ENCODE measurements at regions not wholly inside any gene's neighbourhood (a gene's known extent, or its start where the extent isn't known, plus 50 kb on each side); places are given as distances from the start of the nearest gene placed in this dataset.

DNA sequence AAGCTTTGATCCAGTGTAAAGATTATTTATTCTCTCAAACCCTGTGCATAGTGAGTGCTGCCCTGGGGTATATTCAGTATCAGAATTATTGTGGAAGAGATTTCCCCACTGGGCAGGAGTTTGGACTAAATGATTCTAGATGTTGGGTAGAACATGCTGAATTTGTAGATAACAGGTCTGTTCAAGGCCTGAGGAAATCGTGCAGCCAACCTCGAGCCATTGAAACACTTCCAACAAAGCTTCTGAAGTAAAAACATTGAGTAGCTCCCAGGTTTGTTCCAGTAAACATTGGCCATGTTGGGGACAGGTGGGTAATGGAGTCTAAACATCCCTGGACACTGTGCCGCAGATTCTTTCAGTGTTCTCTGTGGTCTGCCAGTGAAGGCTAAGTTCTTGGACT is 87.5 kb downstream of the LLPH start:
- H3K27me3 ChIP-seq: no peaks in the 10 kb centered on the region
- no peaks in the 10 kb centered on the region for H3K36me3 ChIP-seq
- intact Hi-C loops (cut with DNase I): no loop called here
- no peaks in the 10 kb centered on the region for H3K9me3 ChIP-seq
- H3K4me1 ChIP-seq: no peaks in the 10 kb centered on the region
- no peak overlapping the region for H3K27ac ChIP-seq
- WGBS (ENCODE audit: insufficient coverage, low coverage, low lambda C conversion rate, missing lambda C conversion rate): 64% methylated on average over 3 of the region's 3 CpGs
- ATAC-seq (no peak), DNase-seq (no peak)
- TF ChIP-seq CTCF (IDR thresholded peaks at IDR 0.05): no peak
- no peak for TF ChIP-seq POLR2A (IDR thresholded peaks at IDR 0.05)
- H3K4me3 ChIP-seq: no peak overlapping the region

- Histone ChIP-seq H3K9me3 (no peaks in the 10 kb centered on the region), H3K27me3 (no peaks in the 10 kb centered on the region), H3K36me3 (no peaks in the 10 kb centered on the region), H3K4me3 (no peak overlapping the region), H3K4me1 (no peaks in the 10 kb centered on the region), H3K27ac (no peak overlapping the region)
- ATAC-seq (no peak), DNase-seq (no peak)
- TF ChIP-seq CTCF (IDR thresholded peaks at IDR 0.05) (no peak), POLR2A (IDR thresholded peaks at IDR 0.05) (no peak)
- intact Hi-C loops (cut with DNase I): no loop called here
- 82% methylated on average over 10 of the region's 10 CpGs for WGBS (ENCODE audit: insufficient coverage, low coverage, low lambda C conversion rate, missing lambda C conversion rate)
Measured at GRCh38 chr12:66041651-66042363, 88.7 kb downstream of the LLPH start.

- Histone ChIP-seq H3K4me1 (no peaks in the 10 kb centered on the region), H3K9me3 (no peaks in the 10 kb centered on the region), H3K27me3 (no peaks in the 10 kb centered on the region), H3K36me3 (no peaks in the 10 kb centered on the region), H3K27ac (no peak overlapping the region), H3K4me3 (no peak overlapping the region)
- TF ChIP-seq CTCF (IDR thresholded peaks at IDR 0.05) (no peak), POLR2A (IDR thresholded peaks at IDR 0.05) (no peak)
- ATAC-seq (peak in 1 of 4 donors; percentile 16), DNase-seq (no peak)
- 54% methylated on average over 4 of the region's 4 CpGs for WGBS (ENCODE audit: insufficient coverage, low coverage, low lambda C conversion rate, missing lambda C conversion rate)
- intact Hi-C loops (cut with DNase I): no loop called here
Measured at GRCh38 chr12:66036317-66036716, 94.2 kb downstream of the LLPH start.

GRCh38 chr12:66035288-66035966 is 95.1 kb downstream of the LLPH start:
- 45% methylated on average over 4 of the region's 4 CpGs for WGBS (ENCODE audit: insufficient coverage, low coverage, low lambda C conversion rate, missing lambda C conversion rate)
- ATAC-seq: no peak
- no peaks in the 10 kb centered on the region for H3K4me1 ChIP-seq
- TF ChIP-seq CTCF (IDR thresholded peaks at IDR 0.05): peak in 2 of 4 donors; percentile 5 to 14
- TF ChIP-seq POLR2A (IDR thresholded peaks at IDR 0.05): no peak
- no peak for DNase-seq
- no peaks in the 10 kb centered on the region for H3K36me3 ChIP-seq
- H3K9me3 ChIP-seq: no peaks in the 10 kb centered on the region
- intact Hi-C loops (cut with DNase I): no loop called here
- H3K27ac ChIP-seq: no peak overlapping the region
- no peak overlapping the region for H3K4me3 ChIP-seq
- no peaks in the 10 kb centered on the region for H3K27me3 ChIP-seq
